ENCODE measurements at regions not wholly inside any gene's neighbourhood (a gene's known extent, or its start where the extent isn't known, plus 50 kb on each side); places are given as distances from the start of the nearest gene placed in this dataset.

GRCh38 chr6:145396499-145396898, 338.8 kb downstream of the EPM2A start:
- no peaks in the 10 kb centered on the region for H3K4me1 Mint-ChIP-seq (ENCODE audit: unreplicated experiment)
- H3K27ac Mint-ChIP-seq (ENCODE audit: unreplicated experiment): no peak overlapping the region
- TF ChIP-seq, protein P1, sequence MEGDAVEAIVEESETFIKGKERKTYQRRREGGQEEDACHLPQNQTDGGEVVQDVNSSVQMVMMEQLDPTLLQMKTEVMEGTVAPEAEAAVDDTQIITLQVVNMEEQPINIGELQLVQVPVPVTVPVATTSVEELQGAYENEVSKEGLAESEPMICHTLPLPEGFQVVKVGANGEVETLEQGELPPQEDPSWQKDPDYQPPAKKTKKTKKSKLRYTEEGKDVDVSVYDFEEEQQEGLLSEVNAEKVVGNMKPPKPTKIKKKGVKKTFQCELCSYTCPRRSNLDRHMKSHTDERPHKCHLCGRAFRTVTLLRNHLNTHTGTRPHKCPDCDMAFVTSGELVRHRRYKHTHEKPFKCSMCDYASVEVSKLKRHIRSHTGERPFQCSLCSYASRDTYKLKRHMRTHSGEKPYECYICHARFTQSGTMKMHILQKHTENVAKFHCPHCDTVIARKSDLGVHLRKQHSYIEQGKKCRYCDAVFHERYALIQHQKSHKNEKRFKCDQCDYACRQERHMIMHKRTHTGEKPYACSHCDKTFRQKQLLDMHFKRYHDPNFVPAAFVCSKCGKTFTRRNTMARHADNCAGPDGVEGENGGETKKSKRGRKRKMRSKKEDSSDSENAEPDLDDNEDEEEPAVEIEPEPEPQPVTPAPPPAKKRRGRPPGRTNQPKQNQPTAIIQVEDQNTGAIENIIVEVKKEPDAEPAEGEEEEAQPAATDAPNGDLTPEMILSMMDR (IDR thresholded peaks at IDR 0.05): no peak
- H3K27me3 Mint-ChIP-seq (ENCODE audit: unreplicated experiment): no peaks in the 10 kb centered on the region
- H3K9me3 Mint-ChIP-seq (ENCODE audit: unreplicated experiment): no peaks in the 10 kb centered on the region
- no peak overlapping the region for H3K4me3 Mint-ChIP-seq (ENCODE audit: unreplicated experiment)
- DNase-seq (ENCODE audit: extremely low spot score, unreplicated experiment): no peak
- H3K36me3 Mint-ChIP-seq (ENCODE audit: unreplicated experiment): no peaks in the 10 kb centered on the region

GRCh38 chr6:145400508-145400907, 334.8 kb downstream of the EPM2A start:
- TF ChIP-seq, protein P1 (IDR thresholded peaks at IDR 0.05): no peak
- Mint-ChIP-seq H3K27me3 (ENCODE audit: unreplicated experiment) (peaks cover 3% of the 10 kb centered on the region), H3K9me3 (ENCODE audit: unreplicated experiment) (no peaks in the 10 kb centered on the region), H3K4me1 (ENCODE audit: unreplicated experiment) (no peaks in the 10 kb centered on the region), H3K4me3 (ENCODE audit: unreplicated experiment) (no peak overlapping the region), H3K27ac (ENCODE audit: unreplicated experiment) (no peak overlapping the region), H3K36me3 (ENCODE audit: unreplicated experiment) (no peaks in the 10 kb centered on the region)
- no peak for DNase-seq (ENCODE audit: extremely low spot score, unreplicated experiment)

DNA sequence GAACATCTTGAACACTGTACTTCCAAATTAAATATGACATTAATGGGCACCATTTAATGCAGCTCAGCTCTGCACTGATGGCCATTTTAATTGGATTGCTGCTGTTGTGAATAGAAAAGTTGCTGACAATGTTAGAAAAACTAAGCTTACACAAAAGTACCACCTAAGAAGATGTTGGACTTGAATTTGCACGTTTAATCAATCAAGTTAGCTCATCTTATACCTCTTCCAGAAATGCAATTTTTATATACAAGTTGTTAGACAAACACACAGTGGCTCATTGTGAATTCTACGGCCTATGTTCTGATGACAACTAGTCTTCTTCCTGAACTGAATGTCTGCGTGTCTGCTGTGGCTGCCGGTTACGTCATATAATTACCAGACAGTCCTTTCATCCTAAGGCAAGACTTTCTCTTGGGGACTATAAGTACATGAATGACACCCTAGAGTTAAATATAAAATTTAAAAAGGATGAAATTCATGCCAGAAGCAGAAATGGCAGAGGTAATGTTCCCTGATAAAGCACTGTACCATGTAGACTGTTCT, 330.2 kb downstream of the EPM2A start:
- no peaks in the 10 kb centered on the region for H3K9me3 Mint-ChIP-seq (ENCODE audit: unreplicated experiment)
- no peak overlapping the region for H3K27ac Mint-ChIP-seq (ENCODE audit: unreplicated experiment)
- H3K36me3 Mint-ChIP-seq (ENCODE audit: unreplicated experiment): no peaks in the 10 kb centered on the region
- TF ChIP-seq, protein P1 (IDR thresholded peaks at IDR 0.05): no peak
- H3K4me1 Mint-ChIP-seq (ENCODE audit: unreplicated experiment): no peaks in the 10 kb centered on the region
- peaks cover 6% of the 10 kb centered on the region for H3K27me3 Mint-ChIP-seq (ENCODE audit: unreplicated experiment)
- no peak overlapping the region for H3K4me3 Mint-ChIP-seq (ENCODE audit: unreplicated experiment)
- no peak for DNase-seq (ENCODE audit: extremely low spot score, unreplicated experiment)

DNA sequence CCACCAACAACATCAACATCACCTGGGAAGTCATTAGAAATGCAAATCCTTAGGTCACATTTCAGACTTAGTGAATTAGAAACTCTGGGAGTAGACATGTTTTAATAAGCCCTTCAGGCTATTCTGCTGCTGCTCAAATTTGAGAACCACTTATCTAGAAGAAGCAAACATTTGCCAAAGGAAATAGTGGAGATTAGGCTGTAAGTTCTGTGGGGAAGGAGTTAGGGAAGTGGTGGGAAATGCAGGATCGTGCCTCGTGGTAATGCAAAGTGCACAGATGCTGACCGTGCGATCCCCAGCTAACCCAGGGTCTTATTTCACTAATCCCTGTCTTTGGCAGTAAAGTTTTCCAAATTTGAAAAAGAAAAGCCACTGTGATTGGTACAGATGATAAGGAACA, 328.5 kb downstream of the EPM2A start:
- H3K36me3 Mint-ChIP-seq (ENCODE audit: unreplicated experiment): no peaks in the 10 kb centered on the region
- no peak overlapping the region for H3K4me3 Mint-ChIP-seq (ENCODE audit: unreplicated experiment)
- H3K27me3 Mint-ChIP-seq (ENCODE audit: unreplicated experiment): peaks cover 6% of the 10 kb centered on the region
- no peaks in the 10 kb centered on the region for H3K9me3 Mint-ChIP-seq (ENCODE audit: unreplicated experiment)
- TF ChIP-seq, protein P1 (IDR thresholded peaks at IDR 0.05): no peak
- no peak for DNase-seq (ENCODE audit: extremely low spot score, unreplicated experiment)
- H3K27ac Mint-ChIP-seq (ENCODE audit: unreplicated experiment): no peak overlapping the region
- H3K4me1 Mint-ChIP-seq (ENCODE audit: unreplicated experiment): no peaks in the 10 kb centered on the region

- TF ChIP-seq, protein P1 (IDR thresholded peaks at IDR 0.05): no peak
- no peaks in the 10 kb centered on the region for H3K9me3 Mint-ChIP-seq (ENCODE audit: unreplicated experiment)
- no peak overlapping the region for H3K4me3 Mint-ChIP-seq (ENCODE audit: unreplicated experiment)
- no peak for DNase-seq (ENCODE audit: extremely low spot score, unreplicated experiment)
- no peaks in the 10 kb centered on the region for H3K4me1 Mint-ChIP-seq (ENCODE audit: unreplicated experiment)
- H3K27ac Mint-ChIP-seq (ENCODE audit: unreplicated experiment): no peak overlapping the region
- peaks cover 17% of the 10 kb centered on the region for H3K27me3 Mint-ChIP-seq (ENCODE audit: unreplicated experiment)
- H3K36me3 Mint-ChIP-seq (ENCODE audit: unreplicated experiment): no peaks in the 10 kb centered on the region
Measured at GRCh38 chr6:145415616-145416015, 319.7 kb downstream of the EPM2A start.

All from osteocyte (in vitro differentiated cells).